GM23338 (cell line): ENCODE measurements at regions not wholly inside any gene's neighbourhood (a gene's known extent, or its start where the extent isn't known, plus 50 kb on each side); places are given as distances from the start of the nearest gene placed in this dataset.

Experiments used
- ATAC-seq: fragments of 200-7000 bp; cut with Tn5 transposase; 3 replicates; pipeline ENCODE4 v1.9.1; 2020
- DNase-seq: peaks from one replicate; pipeline ENCODE4 v3.0.0-alpha.2; 2015; ENCODE audit warnings: low spot score
- H2AFZ ChIP-seq: fragments of 200-600 bp; sonication (generic); 2 replicates; pipeline ENCODE4 v1.8.0; 2016; ENCODE audit warnings: antibody characterized with exemption, mild to moderate bottlenecking, moderate library complexity
- H3F3A ChIP-seq: fragments of 200-600 bp; sonication (generic); replicated peaks from 2 replicates; pipeline ENCODE4 v1.8.0; 2017; ENCODE audit warnings: antibody characterized with exemption, mixed run types, low read depth
- H3K27ac ChIP-seq: fragments of 200-600 bp; sonication (generic); 2 replicates; pipeline ENCODE4 v1.6.1; 2016; ENCODE audit warnings: low read depth
- H3K27me3 ChIP-seq: fragments of 200-600 bp; sonication (generic); 2 replicates; pipeline ENCODE4 v1.8.0; 2016; ENCODE audit warnings: mild to moderate bottlenecking, mixed run types, moderate library complexity; ENCODE audit not compliant: insufficient read depth
- H3K36me3 ChIP-seq: fragments of 200-600 bp; sonication (generic); 2 replicates; pipeline ENCODE4 v1.8.0; 2016; ENCODE audit warnings: mild to moderate bottlenecking; ENCODE audit not compliant: insufficient read depth
- H3K4me1 ChIP-seq: fragments of 200-600 bp; sonication (generic); 2 replicates; pipeline ENCODE4 v1.8.0; 2016; ENCODE audit warnings: mild to moderate bottlenecking, moderate library complexity; ENCODE audit not compliant: insufficient read depth
- H3K4me2 ChIP-seq: fragments of 200-600 bp; sonication (generic); 2 replicates; pipeline ENCODE4 v1.7.1; 2017; ENCODE audit warnings: mixed run types
- H3K4me3 ChIP-seq: fragments of 200-600 bp; sonication (generic); 2 replicates; pipeline ENCODE4 v1.6.1; 2016; ENCODE audit warnings: mixed run types
- H3K79me2 ChIP-seq: fragments of 200-600 bp; sonication (generic); replicated peaks from 2 replicates; pipeline ENCODE4 v1.8.0; 2017; ENCODE audit warnings: mild to moderate bottlenecking; ENCODE audit not compliant: insufficient read depth
- H3K9me2 ChIP-seq: fragments of 200-600 bp; sonication (generic); 2 replicates; pipeline ENCODE4 v1.8.0; 2017; ENCODE audit not compliant: insufficient read depth
- H4K20me1 ChIP-seq: fragments of 200-600 bp; sonication (generic); replicated peaks from 2 replicates; pipeline ENCODE4 v1.8.0; 2017; ENCODE audit warnings: mild to moderate bottlenecking; ENCODE audit not compliant: insufficient read depth
- H3K27ac Mint-ChIP-seq: 2 replicates; pipeline ENCODE4 v1.8.0; 2020; ENCODE audit warnings: inconsistent platforms, mild to moderate bottlenecking, moderate library complexity, mixed read lengths
- H3K27me3 Mint-ChIP-seq: 3 replicates; pipeline ENCODE4 v1.8.0; 2022; ENCODE audit warnings: low read depth, mild to moderate bottlenecking, moderate library complexity, mixed read lengths, inconsistent platforms; ENCODE audit not compliant: insufficient read depth, poor library complexity
- H3K36me3 Mint-ChIP-seq: 3 replicates; pipeline ENCODE4 v1.8.0; 2021; ENCODE audit warnings: low read depth, mild to moderate bottlenecking, inconsistent platforms, moderate library complexity, mixed read lengths
- H3K4me1 Mint-ChIP-seq: 3 replicates; pipeline ENCODE4 v1.8.0; 2020; ENCODE audit warnings: mild to moderate bottlenecking, inconsistent platforms, mixed read lengths
- H3K4me3 Mint-ChIP-seq: 3 replicates; pipeline ENCODE4 v1.8.0; 2021; ENCODE audit warnings: moderate library complexity, mild to moderate bottlenecking, inconsistent platforms, mixed read lengths
- H3K9me3 Mint-ChIP-seq: 3 replicates; pipeline ENCODE4 v1.8.0; 2020; ENCODE audit warnings: moderate library complexity, mild to moderate bottlenecking, inconsistent platforms, mixed read lengths
- EZH2 ChIP-seq: fragments of 200-600 bp; sonication (generic); IDR thresholded peaks from one replicate; pipeline ENCODE4 v1.8.0; 2017; ENCODE audit warnings: antibody characterized with exemption, mild to moderate bottlenecking, low read depth; ENCODE audit not compliant: unreplicated experiment
- EZH2phosphoT487 ChIP-seq: fragments of 200-600 bp; sonication (generic); IDR thresholded peaks from one replicate; pipeline ENCODE4 v1.8.1; 2018; ENCODE audit warnings: antibody characterized with exemption; ENCODE audit not compliant: unreplicated experiment
- NANOG ChIP-seq: IDR thresholded peaks from 2 replicates; pipeline ENCODE4 v1.6.1; 2016; ENCODE audit warnings: antibody characterized with exemption, borderline replicate concordance
- STAT1 ChIP-seq: IDR thresholded peaks from one replicate; pipeline ENCODE4 v1.6.1; 2016; ENCODE audit warnings: antibody characterized with exemption; ENCODE audit not compliant: unreplicated experiment
- ZNF114 ChIP-seq: fragments of 250-450 bp; sonication (Bioruptor Pico); IDR thresholded peaks from 2 replicates; pipeline ENCODE4 v1.5.0; 2020; ENCODE audit warnings: mild to moderate bottlenecking, moderate library complexity
- ZNF331 ChIP-seq: fragments of 250-450 bp; sonication (Bioruptor Pico); IDR thresholded peaks from 2 replicates; pipeline ENCODE4 v1.5.0; 2020; ENCODE audit warnings: low read depth, mild to moderate bottlenecking, moderate library complexity
- TF ChIP-seq, protein P1 (sequence below): fragments of 250-450 bp; sonication (Bioruptor Pico); IDR thresholded peaks from 2 replicates; pipeline ENCODE4 v1.5.0; 2020; ENCODE audit warnings: mild to moderate bottlenecking, moderate library complexity
- TF ChIP-seq, protein P2 (sequence below): IDR thresholded peaks from 2 replicates; pipeline ENCODE4 v1.6.1; 2016; ENCODE audit warnings: antibody characterized with exemption

DNA sequence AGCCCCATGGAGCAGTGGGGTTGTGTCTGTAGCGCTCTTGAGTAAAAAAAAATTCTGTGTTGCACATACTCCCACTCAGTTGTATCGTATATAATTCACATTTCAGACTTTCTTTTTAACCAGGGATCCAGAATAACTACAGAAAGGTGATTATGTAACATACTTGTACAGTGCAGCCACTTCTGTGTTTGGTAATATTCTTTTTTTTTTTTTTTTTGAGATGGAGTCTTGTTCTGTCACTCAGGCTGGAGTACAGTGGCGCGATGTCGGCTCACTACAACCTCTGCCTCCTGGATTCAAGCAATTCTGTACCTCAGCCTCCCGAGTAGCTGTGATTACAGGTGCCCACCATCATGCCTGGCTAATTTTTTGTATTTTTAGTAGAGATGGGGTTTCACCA is 82.4 kb upstream of the MACF1 start (continued):
- TF ChIP-seq, protein P1, sequence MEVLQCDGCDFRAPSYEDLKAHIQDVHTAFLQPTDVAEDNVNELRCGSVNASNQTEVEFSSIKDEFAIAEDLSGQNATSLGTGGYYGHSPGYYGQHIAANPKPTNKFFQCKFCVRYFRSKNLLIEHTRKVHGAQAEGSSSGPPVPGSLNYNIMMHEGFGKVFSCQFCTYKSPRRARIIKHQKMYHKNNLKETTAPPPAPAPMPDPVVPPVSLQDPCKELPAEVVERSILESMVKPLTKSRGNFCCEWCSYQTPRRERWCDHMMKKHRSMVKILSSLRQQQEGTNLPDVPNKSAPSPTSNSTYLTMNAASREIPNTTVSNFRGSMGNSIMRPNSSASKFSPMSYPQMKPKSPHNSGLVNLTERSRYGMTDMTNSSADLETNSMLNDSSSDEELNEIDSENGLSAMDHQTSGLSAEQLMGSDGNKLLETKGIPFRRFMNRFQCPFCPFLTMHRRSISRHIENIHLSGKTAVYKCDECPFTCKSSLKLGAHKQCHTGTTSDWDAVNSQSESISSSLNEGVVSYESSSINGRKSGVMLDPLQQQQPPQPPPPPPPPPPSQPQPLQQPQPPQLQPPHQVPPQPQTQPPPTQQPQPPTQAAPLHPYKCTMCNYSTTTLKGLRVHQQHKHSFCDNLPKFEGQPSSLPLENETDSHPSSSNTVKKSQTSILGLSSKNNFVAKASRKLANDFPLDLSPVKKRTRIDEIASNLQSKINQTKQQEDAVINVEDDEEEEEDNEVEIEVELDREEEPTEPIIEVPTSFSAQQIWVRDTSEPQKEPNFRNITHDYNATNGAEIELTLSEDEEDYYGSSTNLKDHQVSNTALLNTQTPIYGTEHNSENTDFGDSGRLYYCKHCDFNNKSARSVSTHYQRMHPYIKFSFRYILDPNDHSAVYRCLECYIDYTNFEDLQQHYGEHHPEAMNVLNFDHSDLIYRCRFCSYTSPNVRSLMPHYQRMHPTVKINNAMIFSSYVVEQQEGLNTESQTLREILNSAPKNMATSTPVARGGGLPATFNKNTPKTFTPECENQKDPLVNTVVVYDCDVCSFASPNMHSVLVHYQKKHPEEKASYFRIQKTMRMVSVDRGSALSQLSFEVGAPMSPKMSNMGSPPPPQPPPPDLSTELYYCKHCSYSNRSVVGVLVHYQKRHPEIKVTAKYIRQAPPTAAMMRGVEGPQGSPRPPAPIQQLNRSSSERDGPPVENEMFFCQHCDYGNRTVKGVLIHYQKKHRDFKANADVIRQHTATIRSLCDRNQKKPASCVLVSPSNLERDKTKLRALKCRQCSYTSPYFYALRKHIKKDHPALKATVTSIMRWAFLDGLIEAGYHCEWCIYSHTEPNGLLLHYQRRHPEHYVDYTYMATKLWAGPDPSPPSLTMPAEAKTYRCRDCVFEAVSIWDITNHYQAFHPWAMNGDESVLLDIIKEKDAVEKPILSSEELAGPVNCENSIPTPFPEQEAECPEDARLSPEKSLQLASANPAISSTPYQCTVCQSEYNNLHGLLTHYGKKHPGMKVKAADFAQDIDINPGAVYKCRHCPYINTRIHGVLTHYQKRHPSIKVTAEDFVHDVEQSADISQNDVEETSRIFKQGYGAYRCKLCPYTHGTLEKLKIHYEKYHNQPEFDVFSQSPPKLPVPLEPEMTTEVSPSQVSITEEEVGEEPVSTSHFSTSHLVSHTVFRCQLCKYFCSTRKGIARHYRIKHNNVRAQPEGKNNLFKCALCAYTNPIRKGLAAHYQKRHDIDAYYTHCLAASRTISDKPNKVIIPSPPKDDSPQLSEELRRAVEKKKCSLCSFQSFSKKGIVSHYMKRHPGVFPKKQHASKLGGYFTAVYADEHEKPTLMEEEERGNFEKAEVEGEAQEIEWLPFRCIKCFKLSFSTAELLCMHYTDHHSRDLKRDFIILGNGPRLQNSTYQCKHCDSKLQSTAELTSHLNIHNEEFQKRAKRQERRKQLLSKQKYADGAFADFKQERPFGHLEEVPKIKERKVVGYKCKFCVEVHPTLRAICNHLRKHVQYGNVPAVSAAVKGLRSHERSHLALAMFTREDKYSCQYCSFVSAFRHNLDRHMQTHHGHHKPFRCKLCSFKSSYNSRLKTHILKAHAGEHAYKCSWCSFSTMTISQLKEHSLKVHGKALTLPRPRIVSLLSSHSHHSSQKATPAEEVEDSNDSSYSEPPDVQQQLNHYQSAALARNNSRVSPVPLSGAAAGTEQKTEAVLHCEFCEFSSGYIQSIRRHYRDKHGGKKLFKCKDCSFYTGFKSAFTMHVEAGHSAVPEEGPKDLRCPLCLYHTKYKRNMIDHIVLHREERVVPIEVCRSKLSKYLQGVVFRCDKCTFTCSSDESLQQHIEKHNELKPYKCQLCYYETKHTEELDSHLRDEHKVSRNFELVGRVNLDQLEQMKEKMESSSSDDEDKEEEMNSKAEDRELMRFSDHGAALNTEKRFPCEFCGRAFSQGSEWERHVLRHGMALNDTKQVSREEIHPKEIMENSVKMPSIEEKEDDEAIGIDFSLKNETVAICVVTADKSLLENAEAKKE (CRISPR knock-in tag), result no peak
- TF ChIP-seq EZH2 (no peak), STAT1 (no peak), EZH2phosphoT487 (no peak), NANOG (no peak), ZNF114 (CRISPR knock-in tag) (no peak)
- TF ChIP-seq, protein P2, sequence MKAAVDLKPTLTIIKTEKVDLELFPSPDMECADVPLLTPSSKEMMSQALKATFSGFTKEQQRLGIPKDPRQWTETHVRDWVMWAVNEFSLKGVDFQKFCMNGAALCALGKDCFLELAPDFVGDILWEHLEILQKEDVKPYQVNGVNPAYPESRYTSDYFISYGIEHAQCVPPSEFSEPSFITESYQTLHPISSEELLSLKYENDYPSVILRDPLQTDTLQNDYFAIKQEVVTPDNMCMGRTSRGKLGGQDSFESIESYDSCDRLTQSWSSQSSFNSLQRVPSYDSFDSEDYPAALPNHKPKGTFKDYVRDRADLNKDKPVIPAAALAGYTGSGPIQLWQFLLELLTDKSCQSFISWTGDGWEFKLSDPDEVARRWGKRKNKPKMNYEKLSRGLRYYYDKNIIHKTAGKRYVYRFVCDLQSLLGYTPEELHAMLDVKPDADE, result no peak

DNA sequence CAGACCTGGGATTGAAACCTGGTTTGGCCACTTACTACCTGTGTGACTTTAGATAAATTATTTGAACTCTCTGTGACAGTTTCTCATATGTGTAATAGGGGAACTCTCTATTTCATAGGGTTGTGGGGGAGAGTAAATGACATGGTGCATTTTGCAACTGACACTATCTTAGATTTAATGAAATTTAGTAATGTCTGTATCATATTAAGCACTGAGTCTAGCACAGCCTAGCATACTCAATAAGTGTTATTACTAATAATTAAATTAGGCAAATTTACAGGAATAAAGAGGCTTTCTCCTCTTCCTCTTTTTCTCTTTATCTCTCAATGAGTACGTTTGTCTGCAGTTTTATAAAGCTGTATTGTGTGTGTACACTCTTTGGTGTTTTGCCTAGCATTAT is 80.2 kb upstream of the MACF1 start:
- H3K4me2 ChIP-seq, result no peak overlapping the region
- no peak overlapping the region for H3K4me3 Mint-ChIP-seq
- no peaks in the 10 kb centered on the region for H3F3A ChIP-seq
- no peaks in the 10 kb centered on the region for H3K27me3 ChIP-seq
- H3K27me3 Mint-ChIP-seq, result peaks cover 3% of the 10 kb centered on the region
- H3K4me1 ChIP-seq, result peaks cover 11% of the 10 kb centered on the region
- no peak overlapping the region for H2AFZ ChIP-seq
- peaks cover 13% of the 10 kb centered on the region for H3K4me1 Mint-ChIP-seq
- no peaks in the 10 kb centered on the region for H3K9me3 Mint-ChIP-seq
- peaks cover 29% of the 10 kb centered on the region for H4K20me1 ChIP-seq
- DNase-seq (no peak), ATAC-seq (no peak)
- H3K27ac ChIP-seq, result no peak overlapping the region
- H3K27ac Mint-ChIP-seq, result no peak overlapping the region
- TF ChIP-seq ZNF114 (CRISPR knock-in tag), result no peak
- TF ChIP-seq, protein P1 (CRISPR knock-in tag), result no peak
- TF ChIP-seq ZNF331 (CRISPR knock-in tag), result no peak
- H3K4me3 ChIP-seq, result no peak overlapping the region
- H3K36me3 Mint-ChIP-seq, result peaks cover 28% of the 10 kb centered on the region
- no peaks in the 10 kb centered on the region for H3K9me2 ChIP-seq
- H3K36me3 ChIP-seq, result peaks cover 4% of the 10 kb centered on the region; the same call in 1 of the 2 replicates
- peaks cover 99% of the 10 kb centered on the region for H3K79me2 ChIP-seq
